Tibial nerve (tissue), 4 donors: ENCODE measurements at regions not wholly inside any gene's neighbourhood (a gene's known extent, or its start where the extent isn't known, plus 50 kb on each side); places are given as distances from the start of the nearest gene placed in this dataset.

Source experiments
- CTCF ChIP-seq, 5 experiments: fragments of 200-600 bp in 3 of 5; fragments of 450-650 bp in 2 of 5; sonication (generic) in 3 of 5; IDR thresholded peaks; one replicate each; pipeline ENCODE4 v1.5.1; 2016 to 2019; ENCODE audit warnings: antibody characterized with exemption in 5 of 5, mild to moderate bottlenecking in 3 of 5, moderate library complexity in 2 of 5
- EP300 ChIP-seq, 2 donors: sonication (generic); formaldehyde crosslinking; IDR thresholded peaks; one replicate each; pipeline ENCODE4 v1.6.1; 2017; ENCODE audit warnings: antibody characterized with exemption in 2 of 2, mild to moderate bottlenecking in 1 of 2
- POLR2A ChIP-seq, 2 donors: fragments of 450-650 bp; IDR thresholded peaks; one replicate each; pipeline ENCODE4 v1.6.1; 2017; ENCODE audit warnings: antibody characterized with exemption in 2 of 2, mild to moderate bottlenecking in 2 of 2, moderate library complexity in 2 of 2

- no peak for TF ChIP-seq CTCF (IDR thresholded peaks at IDR 0.05)
- no peak for TF ChIP-seq POLR2A (IDR thresholded peaks at IDR 0.05)
- no peak for TF ChIP-seq EP300 (IDR thresholded peaks at IDR 0.05)
These were observed 177.6 kb upstream of the LMNTD1 start for GRCh38 chr12:25730489-25731349.
